SK-MEL-5 (cell line): ENCODE measurements at regions not wholly inside any gene's neighbourhood (a gene's known extent, or its start where the extent isn't known, plus 50 kb on each side); places are given as distances from the start of the nearest gene placed in this dataset.
"Not testable (repeated sequence)": the region's sequence is repeated elsewhere in the genome, so short reads cannot be mapped to it uniquely, and the experiment has no call there.

ENCODE experiments used
- DNase-seq: peaks from one replicate; pipeline ENCODE4 v3.0.0-alpha.2; 2016; ENCODE audit warnings: low read depth, low spot score
- in situ Hi-C: cut with HindIII; loops from 2 replicates; pipeline ENCODE4 v1.10.0; 2016; ENCODE audit warnings: low sequenced_read_pairs, high pct_unique_total_duplicates, low pct_unique_long_range_greater_than_20kb

GRCh38 chr16:29271721-29272675 lies 134.5 kb downstream of the NPIPB11 start:
- DNase-seq = peak; percentile 4
- in situ Hi-C loops = not testable (repeated sequence)

- in situ Hi-C loops, DNase-seq: not testable (repeated sequence)
These were observed 135.6 kb downstream of the NPIPB11 start for GRCh38 chr16:29270923-29271322.

- DNase-seq, in situ Hi-C loops: not testable (repeated sequence)
These were observed 136.5 kb downstream of the NPIPB11 start for GRCh38 chr16:29270033-29270432.

GRCh38 chr16:29269192-29269811 lies 137.2 kb downstream of the NPIPB11 start:
- in situ Hi-C loops, DNase-seq: not testable (repeated sequence)

- in situ Hi-C loops = not testable (repeated sequence)
These were observed 137.7 kb downstream of the NPIPB11 start for GRCh38 chr16:29268785-29269191.

GRCh38 chr16:29268348-29268747 lies 138.2 kb downstream of the NPIPB11 start:
- in situ Hi-C loops, DNase-seq: not testable (repeated sequence)

More at GRCh38 chr16:29268785-29269191, 137.7 kb downstream of the NPIPB11 start:
- not testable (repeated sequence) for DNase-seq

GRCh38 chr16:29267891-29268290 lies 138.6 kb downstream of the NPIPB11 start:
- DNase-seq, in situ Hi-C loops: not testable (repeated sequence)

GRCh38 chr16:29267055-29267619 lies 139.4 kb downstream of the NPIPB11 start:
- in situ Hi-C loops, DNase-seq: not testable (repeated sequence)

GRCh38 chr16:29266612-29267011 lies 139.9 kb downstream of the NPIPB11 start:
- in situ Hi-C loops = not testable (repeated sequence)
- DNase-seq = peak; percentile 74

GRCh38 chr16:29265255-29265853 lies 141.2 kb downstream of the NPIPB11 start:
- DNase-seq = peak; percentile 68
- in situ Hi-C loops = not testable (repeated sequence)

GRCh38 chr16:29264080-29264837 lies 142.3 kb downstream of the NPIPB11 start:
- in situ Hi-C loops, DNase-seq: not testable (repeated sequence)

GRCh38 chr16:29262725-29263124 lies 143.8 kb downstream of the NPIPB11 start:
- in situ Hi-C loops, DNase-seq: not testable (repeated sequence)

- DNase-seq, in situ Hi-C loops: not testable (repeated sequence)
These were observed 144.9 kb downstream of the NPIPB11 start for GRCh38 chr16:29261427-29262248.

GRCh38 chr16:29260683-29261426 lies 145.7 kb downstream of the NPIPB11 start:
- in situ Hi-C loops, DNase-seq: not testable (repeated sequence)

- DNase-seq, in situ Hi-C loops: not testable (repeated sequence)
These were observed 146.7 kb downstream of the NPIPB11 start for GRCh38 chr16:29259635-29260457.
